Stomach (tissue), 8 donors: ENCODE measurements at regions not wholly inside any gene's neighbourhood (a gene's known extent, or its start where the extent isn't known, plus 50 kb on each side); places are given as distances from the start of the nearest gene placed in this dataset.

Experiments
- DNase-seq, 2 donors: peaks; one replicate each; pipeline versions ENCODE4 v3.0.0 to v3.0.0-alpha.2; 2013 to 2019
- H3K27ac ChIP-seq, 5 donors: fragments of 200-600 bp in 4 of 5; sonication (generic) in 4 of 5; one replicate each; pipeline ENCODE4 v1.5.1; 2013 to 2019; ENCODE audit warnings: mild to moderate bottlenecking in 1 of 5, moderate library complexity in 1 of 5
- H3K27me3 ChIP-seq, 3 donors: fragments of 200-600 bp; sonication (generic); one replicate each; pipeline ENCODE4 v1.5.1; 2017 to 2019; ENCODE audit warnings: mixed run types in 1 of 3
- H3K36me3 ChIP-seq, 4 donors: fragments of 200-600 bp; sonication (generic); 1 replicate in 3 of 4; 2 replicates in 1 of 4; pipeline ENCODE4 v1.5.1; 2016 to 2019
- H3K4me1 ChIP-seq, 4 donors: fragments of 200-600 bp; sonication (generic); one replicate each; pipeline ENCODE4 v1.5.1; 2016 to 2019
- H3K4me3 ChIP-seq, 4 donors: fragments of 200-600 bp; sonication (generic) in 3 of 4; one replicate each; pipeline ENCODE4 v1.5.1; 2016 to 2019; ENCODE audit warnings: mild to moderate bottlenecking in 1 of 4
- H3K9me3 ChIP-seq, 4 donors: fragments of 200-600 bp; sonication (generic); one replicate each; pipeline ENCODE4 v1.5.1; 2016 to 2019
- CTCF ChIP-seq, 7 experiments: fragments of 450-650 bp in 4 of 7; fragments of 200-600 bp in 3 of 7; sonication (generic) in 3 of 7; IDR thresholded peaks; one replicate each; pipeline ENCODE4 v1.5.1; 2016 to 2019; ENCODE audit warnings: antibody characterized with exemption in 7 of 7, control low read depth in 2 of 7, mild to moderate bottlenecking in 1 of 7
- EP300 ChIP-seq: sonication (generic); formaldehyde crosslinking; IDR thresholded peaks from one replicate; pipeline ENCODE4 v1.6.1; 2017; ENCODE audit warnings: antibody characterized with exemption
- POLR2A ChIP-seq, 4 donors: fragments of 450-650 bp; IDR thresholded peaks; one replicate each; pipeline ENCODE4 v1.6.1; 2016; ENCODE audit warnings: antibody characterized with exemption in 4 of 4, control low read depth in 2 of 4, mild to moderate bottlenecking in 1 of 4, moderate library complexity in 1 of 4
- POLR2AphosphoS5 ChIP-seq, 3 donors: sonication (generic); formaldehyde crosslinking; IDR thresholded peaks; one replicate each; pipeline ENCODE4 v1.6.1; 2016; ENCODE audit warnings: antibody characterized with exemption in 3 of 3
- WGBS, 5 donors: extraction: QIAGEN DNeasy Blood & Tissue Kit in 3 of 5; methylation state at CpG; one replicate each; pipeline versions ENCODE4 v1.1.5 to v1.1.7; 2013 to 2018; 5-methylcytosine and 5-hydroxymethylcytosine counted together
- intact Hi-C: fragments of 100-400 bp; cut with DNase I; formaldehyde crosslinking; loops from one replicate; pipeline ENCODE4 v1.15.1; 2023; ENCODE audit warnings: low total_unique reads
- donor health status: healthy with polysubstance abuse.
- donor health status: Bipolar disorder and iron deficiency.
- donor health status: healthy.

DNA sequence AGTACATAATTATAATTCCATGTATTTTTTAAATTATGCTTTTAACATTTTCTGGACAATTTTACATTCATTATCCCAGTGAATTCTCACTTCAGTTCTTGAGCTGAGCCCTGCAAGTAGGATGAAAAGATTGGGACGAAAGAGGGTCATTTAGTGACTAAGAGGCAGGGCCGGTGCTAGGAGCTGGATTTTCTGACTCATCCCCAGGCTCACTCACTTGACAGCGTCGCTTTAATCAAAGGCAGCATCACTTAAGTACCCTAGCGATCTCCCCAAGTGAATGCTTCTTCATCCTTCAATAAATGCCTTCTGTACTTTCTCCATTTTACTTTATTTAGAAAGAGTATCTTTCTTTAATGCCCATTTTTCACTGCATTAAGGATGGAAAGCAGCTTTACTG is 263.6 kb downstream of the HS3ST1 start:
- Histone ChIP-seq H3K27me3 (no peaks in the 10 kb centered on the region), H3K9me3 (no peaks in the 10 kb centered on the region), H3K36me3 (no peaks in the 10 kb centered on the region), H3K4me3 (no peak overlapping the region), H3K4me1 (no peaks in the 10 kb centered on the region), H3K27ac (no peak overlapping the region)
- intact Hi-C loops, result no loop called here
- no peak for DNase-seq
- WGBS, 5 donors, result 67 to 75% (median 70%) methylated on average over 5 of the region's 5 CpGs
- no peak for TF ChIP-seq POLR2A (IDR thresholded peaks at IDR 0.05)
- TF ChIP-seq EP300, result no peak

- no peak for DNase-seq
- H3K36me3 ChIP-seq, result no peaks in the 10 kb centered on the region
- no peaks in the 10 kb centered on the region for H3K9me3 ChIP-seq
- no peak overlapping the region for H3K4me3 ChIP-seq
- H3K27ac ChIP-seq, result no peak overlapping the region
- intact Hi-C loops, result no loop called here
- no peaks in the 10 kb centered on the region for H3K4me1 ChIP-seq
- no peaks in the 10 kb centered on the region for H3K27me3 ChIP-seq
- TF ChIP-seq POLR2AphosphoS5 (IDR thresholded peaks at IDR 0.05) (no peak), EP300 (no peak), CTCF (IDR thresholded peaks at IDR 0.05) (no peak), POLR2A (IDR thresholded peaks at IDR 0.05) (no peak)
Measured at GRCh38 chr4:11160288-11160687, 268.4 kb downstream of the HS3ST1 start.

GRCh38 chr4:11158971-11159370 is 269.7 kb downstream of the HS3ST1 start:
- H3K4me1 ChIP-seq, result no peaks in the 10 kb centered on the region
- H3K27ac ChIP-seq, result no peak overlapping the region
- intact Hi-C loops, result no loop called here
- DNase-seq, result no peak
- TF ChIP-seq POLR2AphosphoS5 (IDR thresholded peaks at IDR 0.05) (no peak), EP300 (no peak), POLR2A (IDR thresholded peaks at IDR 0.05) (no peak), CTCF (IDR thresholded peaks at IDR 0.05) (no peak)
- no peaks in the 10 kb centered on the region for H3K36me3 ChIP-seq
- H3K9me3 ChIP-seq, result no peaks in the 10 kb centered on the region
- H3K27me3 ChIP-seq, result no peaks in the 10 kb centered on the region
- no peak overlapping the region for H3K4me3 ChIP-seq
- WGBS, 5 donors, result 72 to 81% (median 78%) methylated on average over 1 of the region's 1 CpG

- intact Hi-C loops, result no loop called here
- Histone ChIP-seq H3K36me3 (no peaks in the 10 kb centered on the region), H3K9me3 (no peaks in the 10 kb centered on the region), H3K4me1 (no peaks in the 10 kb centered on the region), H3K27ac (no peak overlapping the region), H3K4me3 (no peak overlapping the region), H3K27me3 (no peaks in the 10 kb centered on the region)
- 69 to 82% (median 74%) methylated on average over 5 of the region's 5 CpGs for WGBS, 5 donors
- TF ChIP-seq EP300 (no peak), POLR2A (IDR thresholded peaks at IDR 0.05) (no peak), POLR2AphosphoS5 (IDR thresholded peaks at IDR 0.05) (no peak), CTCF (IDR thresholded peaks at IDR 0.05) (no peak)
- DNase-seq, result no peak
Measured at GRCh38 chr4:11155208-11155867, 273.4 kb downstream of the HS3ST1 start.

GRCh38 chr4:11153171-11153750 is 275.4 kb downstream of the HS3ST1 start:
- TF ChIP-seq EP300 (no peak), POLR2A (IDR thresholded peaks at IDR 0.05) (no peak), POLR2AphosphoS5 (IDR thresholded peaks at IDR 0.05) (no peak), CTCF (IDR thresholded peaks at IDR 0.05) (no peak)
- no peaks in the 10 kb centered on the region for H3K9me3 ChIP-seq
- no peak overlapping the region for H3K4me3 ChIP-seq
- 42 to 64% (median 52%) methylated on average over 3 of the region's 3 CpGs for WGBS, 5 donors
- DNase-seq, result no peak
- H3K27ac ChIP-seq, result no peak overlapping the region
- no peaks in the 10 kb centered on the region for H3K36me3 ChIP-seq
- H3K4me1 ChIP-seq, result no peaks in the 10 kb centered on the region
- intact Hi-C loops, result no loop called here
- H3K27me3 ChIP-seq, result no peaks in the 10 kb centered on the region
